WTC11 (cell line): ENCODE measurements at regions not wholly inside any gene's neighbourhood (a gene's known extent, or its start where the extent isn't known, plus 50 kb on each side); places are given as distances from the start of the nearest gene placed in this dataset.

ENCODE experiments used
- ATAC-seq: fragments of 200-7000 bp; cut with Tn5 transposase; 2 replicates; pipeline ENCODE4 v1.10.0; 2021; ENCODE audit warnings: mild to moderate bottlenecking, moderate library complexity
- CTCF ChIA-PET: fragments of 300-600 bp; sonication (Branson Sonifier 250); formaldehyde crosslinking; loops from one replicate; lab custom pipeline; 2021; ENCODE audit warnings: antibody characterized with exemption; lab: Charles Lee
- POLR2A ChIA-PET: fragments of 350-600 bp; sonication (Branson Sonifier 250); formaldehyde crosslinking; loops from one replicate; lab custom pipeline; 2021; ENCODE audit warnings: antibody characterized with exemption; lab: Charles Lee
- DNase-seq: peaks from one replicate; pipeline ENCODE4 v3.0.0; 2021; ENCODE audit warnings: low spot score
- H3K27ac Mint-ChIP-seq: 2 replicates; pipeline ENCODE4 v1.8.0; 2021; ENCODE audit warnings: mixed read lengths
- H3K27me3 Mint-ChIP-seq: 2 replicates; pipeline ENCODE4 v1.8.0; 2021; ENCODE audit warnings: low read depth, mild to moderate bottlenecking, moderate library complexity, mixed read lengths
- H3K36me3 Mint-ChIP-seq: 2 replicates; pipeline ENCODE4 v1.8.0; 2021; ENCODE audit warnings: mixed read lengths
- H3K4me1 Mint-ChIP-seq: 2 replicates; pipeline ENCODE4 v1.8.0; 2022; ENCODE audit warnings: mixed read lengths
- H3K4me3 Mint-ChIP-seq: 2 replicates; pipeline ENCODE4 v1.8.0; 2021; ENCODE audit warnings: mild to moderate bottlenecking, moderate library complexity, mixed read lengths
- H3K9me3 Mint-ChIP-seq: 2 replicates; pipeline ENCODE4 v1.8.0; 2021; ENCODE audit warnings: mixed read lengths
- ATF6 ChIP-seq: sonication (generic); formaldehyde crosslinking; IDR thresholded peaks from 2 replicates; pipeline ENCODE4 v1.8.1; 2023; ENCODE audit warnings: mild to moderate bottlenecking, missing genetic modification reagents
- CREM ChIP-seq: sonication (generic); formaldehyde crosslinking; IDR thresholded peaks from 2 replicates; pipeline ENCODE4 v1.8.1; 2022; ENCODE audit warnings: mild to moderate bottlenecking, missing genetic modification reagents, moderate library complexity
- EMX1 ChIP-seq: fragments of 250-450 bp; sonication (Bioruptor Pico); IDR thresholded peaks from 2 replicates; pipeline ENCODE4 v1.8.0; 2021; ENCODE audit warnings: mild to moderate bottlenecking
- ERG ChIP-seq: fragments of 250-450 bp; sonication (Bioruptor Pico); IDR thresholded peaks from 2 replicates; pipeline ENCODE4 v1.8.0; 2021; ENCODE audit warnings: mild to moderate bottlenecking
- FOXK1 ChIP-seq: sonication (generic); formaldehyde crosslinking; IDR thresholded peaks from 2 replicates; pipeline ENCODE4 v1.8.0; 2022; ENCODE audit warnings: mild to moderate bottlenecking, moderate library complexity, missing genetic modification reagents
- FOXP1 ChIP-seq: sonication (generic); formaldehyde crosslinking; IDR thresholded peaks from 2 replicates; pipeline ENCODE4 v1.8.0; 2022; ENCODE audit warnings: missing genetic modification reagents, mild to moderate bottlenecking, moderate library complexity, borderline replicate concordance
- HMGXB4 ChIP-seq: sonication (generic); formaldehyde crosslinking; IDR thresholded peaks from 2 replicates; pipeline ENCODE4 v1.8.1; 2023; ENCODE audit warnings: mild to moderate bottlenecking, moderate library complexity, missing genetic modification reagents
- KAT7 ChIP-seq: sonication (generic); formaldehyde crosslinking; IDR thresholded peaks from 2 replicates; pipeline ENCODE4 v1.8.1; 2023; ENCODE audit warnings: missing genetic modification reagents, mild to moderate bottlenecking, borderline replicate concordance
- MLX ChIP-seq: sonication (generic); formaldehyde crosslinking; IDR thresholded peaks from 2 replicates; pipeline ENCODE4 v1.8.1; 2023; ENCODE audit warnings: mild to moderate bottlenecking, missing genetic modification reagents, moderate library complexity
- NFATC4 ChIP-seq: fragments of 250-450 bp; sonication (Bioruptor Pico); IDR thresholded peaks from 2 replicates; pipeline ENCODE4 v1.9.0; 2021; ENCODE audit warnings: mild to moderate bottlenecking
- SP1 ChIP-seq: sonication (generic); formaldehyde crosslinking; conservative IDR thresholded peaks from 2 replicates; pipeline ENCODE4 v1.8.1; 2022; ENCODE audit warnings: missing genetic modification reagents
- TEAD4 ChIP-seq: sonication (generic); formaldehyde crosslinking; IDR thresholded peaks from 2 replicates; pipeline ENCODE4 v1.8.0; 2022; ENCODE audit warnings: mild to moderate bottlenecking, missing genetic modification reagents
- TP53 ChIP-seq: sonication (generic); formaldehyde crosslinking; IDR thresholded peaks from 2 replicates; pipeline ENCODE4 v1.8.1; 2023; ENCODE audit warnings: mild to moderate bottlenecking, missing genetic modification reagents
- ZNF138 ChIP-seq: sonication (generic); formaldehyde crosslinking; conservative IDR thresholded peaks from 2 replicates; pipeline ENCODE4 v1.8.1; 2022; ENCODE audit warnings: mild to moderate bottlenecking, moderate library complexity, missing genetic modification reagents
- ZNF263 ChIP-seq: sonication (generic); formaldehyde crosslinking; IDR thresholded peaks from 2 replicates; pipeline ENCODE4 v1.8.1; 2022; ENCODE audit warnings: low read depth, mild to moderate bottlenecking, moderate library complexity, missing genetic modification reagents
- ZNF317 ChIP-seq: sonication (generic); formaldehyde crosslinking; IDR thresholded peaks from 2 replicates; pipeline ENCODE4 v1.8.1; 2023; ENCODE audit warnings: low read depth, mild to moderate bottlenecking, moderate library complexity, missing genetic modification reagents, borderline replicate concordance
- ZNF396 ChIP-seq: fragments of 250-450 bp; sonication (Bioruptor Pico); IDR thresholded peaks from 2 replicates; pipeline ENCODE4 v1.8.0; 2021; ENCODE audit warnings: mild to moderate bottlenecking, moderate library complexity, borderline replicate concordance
- TF ChIP-seq, protein P1 (sequence below): sonication (generic); formaldehyde crosslinking; IDR thresholded peaks from 2 replicates; pipeline ENCODE4 v1.8.1; 2022; ENCODE audit warnings: low read depth, missing genetic modification reagents, borderline replicate concordance
- TF ChIP-seq, protein P2 (sequence below): sonication (generic); formaldehyde crosslinking; IDR thresholded peaks from 2 replicates; pipeline ENCODE4 v1.8.1; 2022; ENCODE audit warnings: mild to moderate bottlenecking, missing genetic modification reagents, moderate library complexity, borderline replicate concordance
- TF ChIP-seq, protein P3 (sequence below): fragments of 250-450 bp; sonication (Bioruptor Pico); conservative IDR thresholded peaks from 2 replicates; pipeline ENCODE4 v1.9.0; 2021; ENCODE audit warnings: mild to moderate bottlenecking
- TF ChIP-seq, protein P4 (sequence below): sonication (generic); formaldehyde crosslinking; IDR thresholded peaks from 2 replicates; pipeline ENCODE4 v1.8.0; 2023; ENCODE audit warnings: mild to moderate bottlenecking, missing genetic modification reagents
- TF ChIP-seq, protein P5 (sequence below): fragments of 250-450 bp; sonication (Bioruptor Pico); IDR thresholded peaks from 2 replicates; pipeline ENCODE4 v1.9.0; 2021; ENCODE audit warnings: moderate library complexity, mild to moderate bottlenecking, inconsistent platforms, borderline replicate concordance

- no peaks in the 10 kb centered on the region for H3K9me3 Mint-ChIP-seq
- ATAC-seq (no peak), DNase-seq (no peak)
- no peaks in the 10 kb centered on the region for H3K4me1 Mint-ChIP-seq
- H3K4me3 Mint-ChIP-seq, result no peak overlapping the region
- CTCF ChIA-PET, result no interaction called here
- no peaks in the 10 kb centered on the region for H3K27me3 Mint-ChIP-seq
- no peak for TF ChIP-seq ATF6 (CRISPR knock-in tag)
- TF ChIP-seq, protein P1, sequence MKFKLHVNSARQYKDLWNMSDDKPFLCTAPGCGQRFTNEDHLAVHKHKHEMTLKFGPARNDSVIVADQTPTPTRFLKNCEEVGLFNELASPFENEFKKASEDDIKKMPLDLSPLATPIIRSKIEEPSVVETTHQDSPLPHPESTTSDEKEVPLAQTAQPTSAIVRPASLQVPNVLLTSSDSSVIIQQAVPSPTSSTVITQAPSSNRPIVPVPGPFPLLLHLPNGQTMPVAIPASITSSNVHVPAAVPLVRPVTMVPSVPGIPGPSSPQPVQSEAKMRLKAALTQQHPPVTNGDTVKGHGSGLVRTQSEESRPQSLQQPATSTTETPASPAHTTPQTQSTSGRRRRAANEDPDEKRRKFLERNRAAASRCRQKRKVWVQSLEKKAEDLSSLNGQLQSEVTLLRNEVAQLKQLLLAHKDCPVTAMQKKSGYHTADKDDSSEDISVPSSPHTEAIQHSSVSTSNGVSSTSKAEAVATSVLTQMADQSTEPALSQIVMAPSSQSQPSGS (CRISPR knock-in tag), result no peak
- TF ChIP-seq NFATC4 (CRISPR knock-in tag), result no peak
- TF ChIP-seq ZNF396, result no peak
- TF ChIP-seq, protein P2, sequence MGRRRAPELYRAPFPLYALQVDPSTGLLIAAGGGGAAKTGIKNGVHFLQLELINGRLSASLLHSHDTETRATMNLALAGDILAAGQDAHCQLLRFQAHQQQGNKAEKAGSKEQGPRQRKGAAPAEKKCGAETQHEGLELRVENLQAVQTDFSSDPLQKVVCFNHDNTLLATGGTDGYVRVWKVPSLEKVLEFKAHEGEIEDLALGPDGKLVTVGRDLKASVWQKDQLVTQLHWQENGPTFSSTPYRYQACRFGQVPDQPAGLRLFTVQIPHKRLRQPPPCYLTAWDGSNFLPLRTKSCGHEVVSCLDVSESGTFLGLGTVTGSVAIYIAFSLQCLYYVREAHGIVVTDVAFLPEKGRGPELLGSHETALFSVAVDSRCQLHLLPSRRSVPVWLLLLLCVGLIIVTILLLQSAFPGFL (CRISPR knock-in tag), result no peak
- H3K36me3 Mint-ChIP-seq, result no peaks in the 10 kb centered on the region
- POLR2A ChIA-PET, result no interaction called here
- H3K27ac Mint-ChIP-seq, result no peak overlapping the region
Observed at GRCh38 chr2:61713457-61713856, 140.4 kb downstream of the FAM161A start.

GRCh38 chr2:61712060-61712459 lies 141.8 kb downstream of the FAM161A start:
- CTCF ChIA-PET, result no interaction called here
- no peak for TF ChIP-seq MLX
- TF ChIP-seq ZNF138, result no peak
- TF ChIP-seq ERG (CRISPR knock-in tag), result no peak
- no peak for TF ChIP-seq EMX1 (CRISPR knock-in tag)
- TF ChIP-seq TP53, result no peak
- no peak for TF ChIP-seq ZNF263 (CRISPR knock-in tag)
- TF ChIP-seq, protein P3, sequence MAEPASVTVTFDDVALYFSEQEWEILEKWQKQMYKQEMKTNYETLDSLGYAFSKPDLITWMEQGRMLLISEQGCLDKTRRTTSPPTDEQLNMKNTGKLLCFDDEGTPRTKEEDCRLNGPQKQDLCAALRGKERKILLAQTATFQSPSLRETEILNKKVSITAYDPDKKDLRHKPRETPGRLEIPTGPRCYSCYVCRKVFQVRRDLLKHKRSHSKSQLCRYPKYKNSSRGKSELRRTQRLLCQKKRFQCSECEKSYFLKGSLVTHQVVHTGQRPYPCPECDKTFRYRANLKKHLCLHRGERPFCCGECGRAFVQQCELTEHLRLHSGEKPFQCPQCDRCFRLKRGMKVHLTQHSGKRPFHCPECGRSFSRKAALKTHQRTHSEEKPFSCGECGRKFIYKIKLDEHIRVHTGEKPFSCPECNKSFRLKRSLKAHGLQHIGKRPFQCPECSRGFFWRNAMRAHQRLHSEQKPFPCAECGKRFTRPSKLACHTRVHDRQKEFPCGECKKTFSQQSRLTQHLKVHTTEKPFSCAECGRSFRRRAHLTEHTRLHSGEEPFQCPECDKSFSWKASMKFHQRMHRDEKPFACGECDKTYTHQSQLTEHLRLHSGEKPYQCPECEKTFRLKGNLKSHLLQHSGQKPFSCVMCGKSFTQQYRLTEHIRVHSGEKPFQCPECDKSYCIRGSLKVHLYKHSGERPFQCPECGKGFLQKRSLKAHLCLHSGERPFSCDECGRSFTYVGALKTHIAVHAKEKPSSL (CRISPR knock-in tag), result no peak
- TF ChIP-seq ZNF317, result no peak
- no peak for TF ChIP-seq HMGXB4 (CRISPR knock-in tag)
- TF ChIP-seq, protein P4, sequence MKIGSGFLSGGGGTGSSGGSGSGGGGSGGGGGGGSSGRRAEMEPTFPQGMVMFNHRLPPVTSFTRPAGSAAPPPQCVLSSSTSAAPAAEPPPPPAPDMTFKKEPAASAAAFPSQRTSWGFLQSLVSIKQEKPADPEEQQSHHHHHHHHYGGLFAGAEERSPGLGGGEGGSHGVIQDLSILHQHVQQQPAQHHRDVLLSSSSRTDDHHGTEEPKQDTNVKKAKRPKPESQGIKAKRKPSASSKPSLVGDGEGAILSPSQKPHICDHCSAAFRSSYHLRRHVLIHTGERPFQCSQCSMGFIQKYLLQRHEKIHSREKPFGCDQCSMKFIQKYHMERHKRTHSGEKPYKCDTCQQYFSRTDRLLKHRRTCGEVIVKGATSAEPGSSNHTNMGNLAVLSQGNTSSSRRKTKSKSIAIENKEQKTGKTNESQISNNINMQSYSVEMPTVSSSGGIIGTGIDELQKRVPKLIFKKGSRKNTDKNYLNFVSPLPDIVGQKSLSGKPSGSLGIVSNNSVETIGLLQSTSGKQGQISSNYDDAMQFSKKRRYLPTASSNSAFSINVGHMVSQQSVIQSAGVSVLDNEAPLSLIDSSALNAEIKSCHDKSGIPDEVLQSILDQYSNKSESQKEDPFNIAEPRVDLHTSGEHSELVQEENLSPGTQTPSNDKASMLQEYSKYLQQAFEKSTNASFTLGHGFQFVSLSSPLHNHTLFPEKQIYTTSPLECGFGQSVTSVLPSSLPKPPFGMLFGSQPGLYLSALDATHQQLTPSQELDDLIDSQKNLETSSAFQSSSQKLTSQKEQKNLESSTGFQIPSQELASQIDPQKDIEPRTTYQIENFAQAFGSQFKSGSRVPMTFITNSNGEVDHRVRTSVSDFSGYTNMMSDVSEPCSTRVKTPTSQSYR (CRISPR knock-in tag), result no peak
- TF ChIP-seq KAT7 (CRISPR knock-in tag), result no peak
- no peak for TF ChIP-seq SP1 (CRISPR knock-in tag)
- no peak for TF ChIP-seq TEAD4
- TF ChIP-seq FOXK1 (CRISPR knock-in tag), result no peak
- TF ChIP-seq, protein P5, sequence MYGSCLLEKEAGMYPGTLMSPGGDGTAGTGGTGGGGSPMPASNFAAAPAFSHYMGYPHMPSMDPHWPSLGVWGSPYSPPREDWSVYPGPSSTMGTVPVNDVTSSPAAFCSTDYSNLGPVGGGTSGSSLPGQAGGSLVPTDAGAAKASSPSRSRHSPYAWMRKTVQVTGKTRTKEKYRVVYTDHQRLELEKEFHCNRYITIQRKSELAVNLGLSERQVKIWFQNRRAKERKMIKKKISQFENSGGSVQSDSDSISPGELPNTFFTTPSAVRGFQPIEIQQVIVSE (CRISPR knock-in tag), result no peak
- no peak for TF ChIP-seq FOXP1 (CRISPR knock-in tag)
- TF ChIP-seq CREM, result no peak

More at GRCh38 chr2:61712060-61712459, 141.8 kb downstream of the FAM161A start:
- Mint-ChIP-seq H3K27ac (no peak overlapping the region), H3K4me3 (no peak overlapping the region), H3K27me3 (no peaks in the 10 kb centered on the region), H3K36me3 (no peaks in the 10 kb centered on the region), H3K4me1 (no peaks in the 10 kb centered on the region), H3K9me3 (no peaks in the 10 kb centered on the region)
- POLR2A ChIA-PET, result no interaction called here
- no peak for DNase-seq
- no peak for ATAC-seq
